ENCODE measurements at regions not wholly inside any gene's neighbourhood (a gene's known extent, or its start where the extent isn't known, plus 50 kb on each side); places are given as distances from the start of the nearest gene placed in this dataset.

DNA sequence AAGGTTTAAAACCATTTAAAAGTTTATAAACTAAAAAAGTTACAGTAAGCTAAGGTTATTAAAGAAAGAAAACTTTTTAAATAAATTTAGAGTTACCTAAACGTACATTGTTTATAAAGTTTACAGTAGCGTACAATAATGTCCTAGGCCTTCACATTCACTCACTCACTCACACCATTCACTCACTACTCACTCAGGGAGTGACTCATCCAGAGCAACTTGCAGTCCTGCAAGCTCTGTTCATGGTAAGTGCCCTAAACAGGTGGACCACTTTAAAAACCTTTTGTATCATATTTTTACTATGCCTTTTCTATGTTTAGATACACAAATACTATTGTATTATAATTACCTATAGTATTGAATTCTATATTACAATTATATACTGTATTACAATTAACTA is 190.8 kb upstream of the RASA1 start:
- no peak overlapping the region for H3K27ac ChIP-seq (ENCODE audit: low read depth, low read length, poor library complexity, severe bottlenecking)
- no peak overlapping the region for H2AFZ ChIP-seq (ENCODE audit: low read length)
- no peaks in the 10 kb centered on the region for H3K9me3 ChIP-seq (ENCODE audit: low read length)
- H3K36me3 ChIP-seq (ENCODE audit: insufficient read depth, low read length): no peaks in the 10 kb centered on the region
- TF ChIP-seq, protein P1, sequence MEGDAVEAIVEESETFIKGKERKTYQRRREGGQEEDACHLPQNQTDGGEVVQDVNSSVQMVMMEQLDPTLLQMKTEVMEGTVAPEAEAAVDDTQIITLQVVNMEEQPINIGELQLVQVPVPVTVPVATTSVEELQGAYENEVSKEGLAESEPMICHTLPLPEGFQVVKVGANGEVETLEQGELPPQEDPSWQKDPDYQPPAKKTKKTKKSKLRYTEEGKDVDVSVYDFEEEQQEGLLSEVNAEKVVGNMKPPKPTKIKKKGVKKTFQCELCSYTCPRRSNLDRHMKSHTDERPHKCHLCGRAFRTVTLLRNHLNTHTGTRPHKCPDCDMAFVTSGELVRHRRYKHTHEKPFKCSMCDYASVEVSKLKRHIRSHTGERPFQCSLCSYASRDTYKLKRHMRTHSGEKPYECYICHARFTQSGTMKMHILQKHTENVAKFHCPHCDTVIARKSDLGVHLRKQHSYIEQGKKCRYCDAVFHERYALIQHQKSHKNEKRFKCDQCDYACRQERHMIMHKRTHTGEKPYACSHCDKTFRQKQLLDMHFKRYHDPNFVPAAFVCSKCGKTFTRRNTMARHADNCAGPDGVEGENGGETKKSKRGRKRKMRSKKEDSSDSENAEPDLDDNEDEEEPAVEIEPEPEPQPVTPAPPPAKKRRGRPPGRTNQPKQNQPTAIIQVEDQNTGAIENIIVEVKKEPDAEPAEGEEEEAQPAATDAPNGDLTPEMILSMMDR (IDR thresholded peaks at IDR 0.05; ENCODE audit: low read length): no peak
- no peak for TF ChIP-seq EZH2 (IDR thresholded peaks at IDR 0.05; ENCODE audit: borderline replicate concordance, low read length)
- peaks cover 47% of the 10 kb centered on the region for H3K4me1 ChIP-seq (ENCODE audit: insufficient read depth, low read length, severe bottlenecking)
- no peaks in the 10 kb centered on the region for H3F3A ChIP-seq (ENCODE audit: insufficient read depth, low read length)
- no peaks in the 10 kb centered on the region for H3K79me2 ChIP-seq (ENCODE audit: insufficient read depth, low read length)
- no peaks in the 10 kb centered on the region for H4K20me1 ChIP-seq (ENCODE audit: insufficient read depth, low read length)
- H3K9me2 ChIP-seq (ENCODE audit: low read depth, low read length): no peaks in the 10 kb centered on the region
- H3K4me3 ChIP-seq (ENCODE audit: low read depth, low read length, poor library complexity, severe bottlenecking): no peak overlapping the region
- no peak overlapping the region for H3K9ac ChIP-seq (ENCODE audit: low read length)
- no peak overlapping the region for H3K4me2 ChIP-seq (ENCODE audit: low read length)
- H3K27me3 ChIP-seq (ENCODE audit: insufficient read depth, low read length): no peaks in the 10 kb centered on the region

DNA sequence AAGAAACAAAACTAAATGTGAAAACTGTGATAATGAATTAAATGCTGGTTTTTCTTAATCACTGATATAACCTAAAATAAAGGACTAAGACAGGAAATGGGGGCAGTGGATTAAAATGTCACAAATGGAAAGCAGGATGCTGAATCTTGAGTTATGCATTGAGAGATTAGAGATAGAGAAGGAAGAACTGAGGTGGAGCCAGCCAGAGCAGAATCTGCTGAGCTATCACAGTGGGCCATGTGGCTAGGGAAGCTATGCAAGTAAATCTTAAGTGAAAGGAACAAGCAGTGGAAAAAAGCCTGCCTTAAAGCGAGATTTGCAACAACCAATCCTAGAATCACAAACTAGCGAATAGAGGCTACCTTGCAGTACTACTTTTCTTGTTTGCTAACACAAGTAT is 188.5 kb upstream of the RASA1 start:
- Histone ChIP-seq H3K9me2 (ENCODE audit: low read depth, low read length) (no peaks in the 10 kb centered on the region), H3K9ac (ENCODE audit: low read length) (no peak overlapping the region), H4K20me1 (ENCODE audit: insufficient read depth, low read length) (no peaks in the 10 kb centered on the region), H3K4me1 (ENCODE audit: insufficient read depth, low read length, severe bottlenecking) (peaks cover 51% of the 10 kb centered on the region), H3K79me2 (ENCODE audit: insufficient read depth, low read length) (no peaks in the 10 kb centered on the region), H3K27ac (ENCODE audit: low read depth, low read length, poor library complexity, severe bottlenecking) (peak overlapping the region; percentile 39), H3K9me3 (ENCODE audit: low read length) (no peaks in the 10 kb centered on the region), H3F3A (ENCODE audit: insufficient read depth, low read length) (no peaks in the 10 kb centered on the region), H3K27me3 (ENCODE audit: insufficient read depth, low read length) (no peaks in the 10 kb centered on the region), H3K36me3 (ENCODE audit: insufficient read depth, low read length) (no peaks in the 10 kb centered on the region), H3K4me2 (ENCODE audit: low read length) (no peak overlapping the region), H3K4me3 (ENCODE audit: low read depth, low read length, poor library complexity, severe bottlenecking) (no peak overlapping the region), H2AFZ (ENCODE audit: low read length) (peak overlapping the region; percentile 18; the same call in 1 of the 2 replicates)
- TF ChIP-seq, protein P1 (IDR thresholded peaks at IDR 0.05; ENCODE audit: low read length): no peak
- no peak for TF ChIP-seq EZH2 (IDR thresholded peaks at IDR 0.05; ENCODE audit: borderline replicate concordance, low read length)

DNA sequence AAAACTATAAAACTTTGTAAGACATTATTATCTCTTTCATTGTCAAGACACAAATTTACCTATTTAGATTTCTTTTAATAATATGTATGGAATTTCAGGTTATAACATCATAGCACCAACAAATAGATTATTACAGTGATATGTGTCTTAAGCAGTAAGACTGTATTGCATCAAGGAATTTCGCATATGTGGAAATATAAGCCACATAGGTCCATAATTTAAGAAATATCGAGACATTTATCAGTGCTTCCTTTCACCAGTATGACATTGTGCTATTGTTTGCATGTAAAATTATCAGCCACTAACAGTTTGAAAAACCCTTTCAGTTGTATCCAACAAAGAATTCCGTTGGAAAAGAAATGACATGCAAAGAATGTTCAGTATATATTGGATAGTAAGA is 186.7 kb upstream of the RASA1 start:
- H3K4me3 ChIP-seq (ENCODE audit: low read depth, low read length, poor library complexity, severe bottlenecking): peak overlapping the region; percentile 30
- H3K9me3 ChIP-seq (ENCODE audit: low read length): no peaks in the 10 kb centered on the region
- peaks cover 34% of the 10 kb centered on the region for H3K4me1 ChIP-seq (ENCODE audit: insufficient read depth, low read length, severe bottlenecking)
- H3K27ac ChIP-seq (ENCODE audit: low read depth, low read length, poor library complexity, severe bottlenecking): peak overlapping the region; percentile 67
- no peaks in the 10 kb centered on the region for H3K79me2 ChIP-seq (ENCODE audit: insufficient read depth, low read length)
- H3K4me2 ChIP-seq (ENCODE audit: low read length): peak overlapping the region; percentile 51
- H2AFZ ChIP-seq (ENCODE audit: low read length): no peak overlapping the region
- H3K9me2 ChIP-seq (ENCODE audit: low read depth, low read length): no peaks in the 10 kb centered on the region
- peak overlapping the region; percentile 19; the same call in 1 of the 2 replicates for H3K9ac ChIP-seq (ENCODE audit: low read length)
- no peaks in the 10 kb centered on the region for H3K27me3 ChIP-seq (ENCODE audit: insufficient read depth, low read length)
- TF ChIP-seq, protein P1 (IDR thresholded peaks at IDR 0.05; ENCODE audit: low read length): no peak
- no peak for TF ChIP-seq EZH2 (IDR thresholded peaks at IDR 0.05; ENCODE audit: borderline replicate concordance, low read length)
- H4K20me1 ChIP-seq (ENCODE audit: insufficient read depth, low read length): no peaks in the 10 kb centered on the region
- no peaks in the 10 kb centered on the region for H3K36me3 ChIP-seq (ENCODE audit: insufficient read depth, low read length)
- no peaks in the 10 kb centered on the region for H3F3A ChIP-seq (ENCODE audit: insufficient read depth, low read length)
